ENCODE measurements at regions not wholly inside any gene's neighbourhood (a gene's known extent, or its start where the extent isn't known, plus 50 kb on each side); places are given as distances from the start of the nearest gene placed in this dataset.
"Not testable (repeated sequence)": the region's sequence is repeated elsewhere in the genome, so short reads cannot be mapped to it uniquely, and the experiment has no call there.

DNA sequence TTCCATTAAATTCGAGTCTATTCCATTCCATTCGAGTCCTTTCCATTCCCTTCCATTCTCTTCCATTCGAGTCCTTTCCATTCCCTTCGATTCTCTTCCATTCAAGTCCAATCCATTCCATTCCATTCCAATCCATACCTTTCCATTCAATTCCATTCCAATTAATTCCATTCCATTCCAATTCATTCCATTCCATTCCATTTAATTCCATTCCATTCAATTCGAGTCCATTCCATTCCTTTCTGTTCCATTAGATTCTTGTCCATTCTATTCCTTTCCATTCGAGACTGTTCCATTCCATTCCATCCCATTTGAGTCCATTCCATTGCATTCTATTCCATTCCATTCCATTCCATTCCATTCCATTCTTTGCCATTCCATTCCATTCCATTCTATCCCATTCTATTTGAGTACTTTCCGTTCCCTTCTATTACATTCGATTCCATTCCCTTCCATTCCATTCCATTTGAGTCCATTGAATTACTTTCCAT lies 1130.0 kb downstream of the RPIA start:
- no peak for TF ChIP-seq CTCF (IDR thresholded peaks at IDR 0.05; ENCODE audit: insufficient read depth, low read length)
- no peak overlapping the region for H3K4me3 ChIP-seq (ENCODE audit: low read depth, low read length)
- DNase-seq (ENCODE audit: low read depth): no peak

- not testable (repeated sequence) for H3K4me3 ChIP-seq (ENCODE audit: low read depth, low read length); DNase-seq (ENCODE audit: low read depth)
Measured at GRCh38 chr2:89822342-89822741, 1130.9 kb downstream of the RPIA start.

DNA sequence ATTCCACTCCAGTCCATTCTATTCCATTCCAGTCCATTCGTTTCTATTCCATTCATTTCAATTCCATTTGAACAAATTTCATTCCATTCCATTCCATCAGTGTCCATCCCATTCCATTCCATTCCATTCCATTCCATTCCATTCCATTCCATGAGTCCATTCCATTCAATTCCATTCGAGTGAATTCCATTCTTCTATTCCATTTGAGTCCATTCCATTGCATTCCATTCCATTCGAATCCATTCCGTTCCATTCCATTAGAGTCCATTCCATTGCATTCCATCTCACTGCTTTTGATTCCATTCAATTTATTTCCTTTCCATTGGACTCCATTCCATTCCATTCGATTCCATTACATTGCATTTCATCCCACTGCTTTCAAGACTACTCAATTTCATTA lies 1132.1 kb downstream of the RPIA start:
- no peak for DNase-seq (ENCODE audit: low read depth)
- no peak overlapping the region for H3K4me3 ChIP-seq (ENCODE audit: low read depth, low read length)
- TF ChIP-seq CTCF (IDR thresholded peaks at IDR 0.05; ENCODE audit: insufficient read depth, low read length): no peak

DNA sequence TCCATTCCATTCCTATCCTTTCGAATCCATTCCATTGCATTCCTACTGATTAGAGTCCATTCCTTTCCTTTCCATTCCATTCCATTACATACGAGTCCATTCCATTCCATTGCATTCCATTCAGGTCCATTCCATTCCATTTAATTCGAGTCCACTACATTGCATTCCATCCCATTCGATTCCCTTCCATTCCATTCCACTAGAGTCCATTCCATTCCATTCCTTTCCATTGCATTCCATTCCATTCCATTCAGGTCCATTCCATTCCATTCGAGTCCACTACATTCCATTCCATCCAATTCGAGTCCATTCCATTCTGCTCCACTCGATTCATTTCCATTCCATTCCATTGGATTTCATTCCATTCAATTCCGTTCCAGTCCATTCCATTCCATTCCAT lies 1133.6 kb downstream of the RPIA start:
- no peak for TF ChIP-seq CTCF (IDR thresholded peaks at IDR 0.05; ENCODE audit: insufficient read depth, low read length)
- no peak overlapping the region for H3K4me3 ChIP-seq (ENCODE audit: low read depth, low read length)
- DNase-seq (ENCODE audit: low read depth): no peak

DNA sequence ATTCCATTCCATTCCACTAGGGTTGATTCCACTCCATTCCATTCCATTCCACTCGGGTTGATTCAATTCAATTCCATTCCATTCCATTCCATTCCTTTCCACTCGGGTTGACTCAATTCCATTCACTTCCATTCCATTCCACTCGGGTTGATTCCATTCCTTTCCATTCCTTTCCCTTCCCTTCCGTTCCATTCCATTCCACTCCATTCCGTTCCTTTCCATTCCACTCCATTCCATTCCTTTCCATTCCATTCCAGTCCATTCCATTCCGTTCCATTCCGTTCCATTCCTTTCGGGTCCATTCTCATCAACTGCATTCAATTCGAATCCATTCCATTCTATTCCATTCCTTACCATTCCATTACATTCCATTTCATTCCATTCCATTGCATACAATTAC lies 1135.3 kb downstream of the RPIA start:
- not testable (repeated sequence) for H3K4me3 ChIP-seq (ENCODE audit: low read depth, low read length); DNase-seq (ENCODE audit: low read depth)

DNA sequence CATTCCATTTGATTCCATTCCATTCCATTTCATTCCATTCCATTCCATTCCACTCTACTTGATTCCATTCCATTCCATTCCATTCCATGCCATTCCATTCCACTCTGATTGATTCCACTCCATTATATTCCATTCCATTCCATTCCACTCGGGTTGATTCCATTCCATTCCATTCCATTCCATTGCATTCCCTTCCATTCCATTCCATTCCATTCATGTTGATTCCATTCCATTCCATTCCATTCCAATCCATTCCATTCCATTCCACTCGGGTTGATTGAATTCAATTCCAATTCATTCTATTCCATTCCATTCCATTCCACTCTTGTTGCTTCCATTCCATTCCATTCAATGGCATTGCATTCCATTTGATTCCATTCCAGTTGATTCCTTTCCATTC lies 1136.4 kb downstream of the RPIA start:
- not testable (repeated sequence) for DNase-seq (ENCODE audit: low read depth); H3K4me3 ChIP-seq (ENCODE audit: low read depth, low read length)

DNA sequence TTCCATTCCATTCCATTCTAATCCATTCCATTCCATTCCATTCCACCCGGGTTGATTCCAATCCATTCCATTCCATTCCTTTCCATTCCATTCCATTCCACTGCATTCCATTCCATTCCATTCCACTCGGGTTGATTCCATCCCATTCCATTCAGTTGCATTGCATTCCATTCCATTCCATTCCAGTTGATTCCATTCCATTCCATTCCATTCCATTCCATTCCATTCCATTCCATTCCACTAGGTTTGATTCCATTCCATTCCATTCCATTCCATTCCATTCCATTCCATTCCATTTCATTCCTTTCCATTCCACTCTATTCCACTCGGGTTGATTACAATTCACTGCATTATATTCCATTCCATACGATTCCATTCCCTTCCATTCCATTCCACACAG lies 1136.9 kb downstream of the RPIA start:
- not testable (repeated sequence) for H3K4me3 ChIP-seq (ENCODE audit: low read depth, low read length); DNase-seq (ENCODE audit: low read depth)

- H3K4me3 ChIP-seq (ENCODE audit: low read depth, low read length); DNase-seq (ENCODE audit: low read depth): not testable (repeated sequence)
Measured at GRCh38 chr2:89828961-89829631, 1137.6 kb downstream of the RPIA start.

DNA sequence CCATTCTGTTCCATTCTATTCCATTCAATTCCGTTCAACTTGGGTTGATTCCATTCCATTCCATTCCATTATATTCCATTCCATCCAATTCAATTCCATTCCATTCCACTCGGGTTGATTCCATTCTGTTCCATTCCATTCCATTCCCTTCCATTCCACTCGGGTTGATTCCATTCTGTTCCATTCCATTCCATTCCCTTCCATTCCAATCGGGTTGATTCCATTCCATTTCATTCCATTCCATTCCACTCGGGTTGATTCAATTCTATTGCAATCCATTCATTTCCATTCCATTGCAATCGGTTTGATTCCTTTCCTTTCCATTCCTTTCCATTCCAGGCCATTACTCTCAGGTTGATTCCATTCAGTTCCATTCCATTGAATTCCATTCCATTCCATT lies 1138.4 kb downstream of the RPIA start:
- no peak overlapping the region for H3K4me3 ChIP-seq (ENCODE audit: low read depth, low read length)
- DNase-seq (ENCODE audit: low read depth): no peak
- TF ChIP-seq CTCF (IDR thresholded peaks at IDR 0.05; ENCODE audit: insufficient read depth, low read length): no peak

DNA sequence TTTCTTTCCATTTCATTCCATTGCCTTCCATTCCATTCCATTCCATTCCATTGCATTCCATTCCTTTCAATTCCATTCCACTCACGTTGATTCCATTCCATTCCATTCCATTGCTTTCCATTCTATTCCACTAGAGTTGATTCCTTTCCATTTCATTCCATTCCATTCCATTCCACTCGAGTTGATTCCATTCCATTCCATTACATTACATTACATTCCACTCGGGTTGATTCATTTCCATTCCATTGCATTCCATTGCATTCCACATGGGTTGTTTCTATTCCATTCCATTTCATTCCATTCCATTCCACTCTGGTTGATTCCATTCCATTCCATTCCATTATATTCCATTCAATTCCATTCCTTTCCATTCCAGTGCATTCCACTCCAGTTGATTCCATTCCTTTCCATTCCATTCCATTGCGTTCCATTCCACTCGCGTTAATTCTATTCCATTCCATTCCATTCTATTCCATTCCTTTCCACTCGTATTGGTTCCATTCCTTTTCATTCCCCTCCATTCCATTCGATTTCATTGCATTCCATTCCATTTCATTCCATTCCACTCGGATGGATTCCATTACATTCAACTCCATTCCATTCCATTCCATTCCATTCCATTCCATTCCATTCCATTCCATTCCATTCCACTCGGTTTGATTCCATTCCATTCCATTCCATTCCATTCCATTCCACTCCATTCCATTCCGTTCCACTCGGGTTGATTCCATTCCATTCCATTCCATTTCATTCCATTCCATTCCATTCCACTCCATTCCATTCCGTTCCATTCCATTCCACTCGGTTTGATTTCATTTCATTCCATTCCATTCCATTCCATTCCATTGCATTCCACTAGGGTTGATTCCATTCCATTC lies 1139.1 kb downstream of the RPIA start:
- not testable (repeated sequence) for H3K4me3 ChIP-seq (ENCODE audit: low read depth, low read length); DNase-seq (ENCODE audit: low read depth)
